SU-DHL-6 (cell line): ENCODE measurements at regions not wholly inside any gene's neighbourhood (a gene's known extent, or its start where the extent isn't known, plus 50 kb on each side); places are given as distances from the start of the nearest gene placed in this dataset.

Source experiments
- EZH2phosphoT487 ChIP-seq: fragments of 200-600 bp; sonication (generic), shearing (Covaris generic); conservative IDR thresholded peaks from 2 replicates; pipeline ENCODE4 v1.6.1; 2018; ENCODE audit warnings: mild to moderate bottlenecking, antibody characterized with exemption, low read length, moderate library complexity, mixed read lengths
- TF ChIP-seq, protein P1 (sequence below): fragments of 200-600 bp; sonication (generic); IDR thresholded peaks from one replicate; pipeline ENCODE4 v1.5.1; 2017; ENCODE audit warnings: antibody characterized with exemption, mild to moderate bottlenecking, low read length, moderate library complexity; ENCODE audit not compliant: insufficient read depth, poor library complexity, severe bottlenecking

- TF ChIP-seq, protein P1, sequence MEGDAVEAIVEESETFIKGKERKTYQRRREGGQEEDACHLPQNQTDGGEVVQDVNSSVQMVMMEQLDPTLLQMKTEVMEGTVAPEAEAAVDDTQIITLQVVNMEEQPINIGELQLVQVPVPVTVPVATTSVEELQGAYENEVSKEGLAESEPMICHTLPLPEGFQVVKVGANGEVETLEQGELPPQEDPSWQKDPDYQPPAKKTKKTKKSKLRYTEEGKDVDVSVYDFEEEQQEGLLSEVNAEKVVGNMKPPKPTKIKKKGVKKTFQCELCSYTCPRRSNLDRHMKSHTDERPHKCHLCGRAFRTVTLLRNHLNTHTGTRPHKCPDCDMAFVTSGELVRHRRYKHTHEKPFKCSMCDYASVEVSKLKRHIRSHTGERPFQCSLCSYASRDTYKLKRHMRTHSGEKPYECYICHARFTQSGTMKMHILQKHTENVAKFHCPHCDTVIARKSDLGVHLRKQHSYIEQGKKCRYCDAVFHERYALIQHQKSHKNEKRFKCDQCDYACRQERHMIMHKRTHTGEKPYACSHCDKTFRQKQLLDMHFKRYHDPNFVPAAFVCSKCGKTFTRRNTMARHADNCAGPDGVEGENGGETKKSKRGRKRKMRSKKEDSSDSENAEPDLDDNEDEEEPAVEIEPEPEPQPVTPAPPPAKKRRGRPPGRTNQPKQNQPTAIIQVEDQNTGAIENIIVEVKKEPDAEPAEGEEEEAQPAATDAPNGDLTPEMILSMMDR = no peak
- TF ChIP-seq EZH2phosphoT487 = no peak
Measured at GRCh38 chr13:106117640-106118039, 417.8 kb downstream of the EFNB2 start.
